NCI-H1417 (cell line): ENCODE measurements at regions not wholly inside any gene's neighbourhood (a gene's known extent, or its start where the extent isn't known, plus 50 kb on each side); places are given as distances from the start of the nearest gene placed in this dataset.

Experiments used
- DNase-seq, 3 experiments: peaks; one replicate each; lab custom pipeline; 2025; lab: John Stamatoyannopoulos, UW

DNA sequence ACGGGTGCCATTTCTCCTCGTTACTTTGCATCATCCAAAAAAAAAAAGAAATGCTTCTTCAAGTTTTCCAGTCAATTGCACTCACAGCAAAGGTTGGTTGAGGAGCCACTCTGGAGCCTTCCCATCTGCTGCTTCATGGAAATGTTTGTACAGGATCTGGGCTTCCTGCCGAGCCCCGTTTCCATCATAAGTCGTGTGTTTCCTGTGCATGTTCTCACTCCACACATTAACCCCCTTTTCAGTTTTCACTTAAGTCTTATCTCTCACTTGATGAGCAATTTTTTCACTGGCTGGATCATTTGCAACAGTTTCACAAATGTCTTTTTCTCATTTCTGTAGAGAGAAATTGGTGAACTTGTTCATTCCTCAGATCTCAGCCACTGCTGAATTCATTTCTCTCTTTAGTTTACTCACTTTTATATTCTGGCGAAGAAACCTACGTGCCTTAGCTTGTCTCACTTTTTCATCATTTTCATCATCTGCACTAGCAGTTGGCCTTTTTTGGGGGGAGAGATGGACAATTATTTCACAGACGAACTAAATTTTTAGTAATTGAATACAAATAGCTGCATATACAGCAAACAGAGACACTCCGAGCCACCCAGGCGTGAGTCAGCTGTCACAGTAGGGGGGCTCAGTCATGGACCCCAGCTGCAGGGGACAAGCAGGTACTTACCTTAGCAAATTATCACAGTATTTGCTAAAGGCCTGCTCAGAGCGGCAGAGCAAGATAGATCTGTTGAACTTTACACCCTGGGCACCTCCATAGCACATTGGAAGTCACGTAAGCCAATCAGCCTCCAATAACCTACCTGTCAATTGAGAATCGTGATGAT, 750.8 kb upstream of the ID2 start:
- no peak for DNase-seq

GRCh38 chr2:7931808-7932207, 750.0 kb upstream of the ID2 start:
- no peak for DNase-seq

- DNase-seq, result no peak
Measured at GRCh38 chr2:7933672-7934071, 748.2 kb upstream of the ID2 start.

- no peak for DNase-seq
Measured at GRCh38 chr2:7934476-7934875, 747.4 kb upstream of the ID2 start.

DNA sequence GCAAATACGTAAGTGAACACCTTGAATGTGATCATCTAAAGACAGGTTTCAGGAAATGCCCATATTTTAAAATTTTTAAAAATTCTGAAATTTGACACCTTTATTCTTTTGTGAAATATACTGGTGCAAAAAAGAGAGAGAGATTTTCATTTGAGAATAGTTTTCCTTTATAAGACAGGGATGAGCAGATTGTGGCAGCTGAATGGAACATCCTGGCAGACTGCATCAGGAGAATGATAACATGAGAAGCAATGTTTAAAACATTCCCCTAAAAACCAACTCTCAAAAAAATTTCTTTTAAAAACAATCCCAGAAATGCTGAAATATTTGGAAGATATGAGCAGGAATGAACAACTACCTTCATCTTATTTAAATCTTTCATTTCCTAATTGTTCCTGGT, 744.8 kb upstream of the ID2 start:
- no peak for DNase-seq

GRCh38 chr2:7940723-7941122, 741.1 kb upstream of the ID2 start:
- no peak for DNase-seq

DNA sequence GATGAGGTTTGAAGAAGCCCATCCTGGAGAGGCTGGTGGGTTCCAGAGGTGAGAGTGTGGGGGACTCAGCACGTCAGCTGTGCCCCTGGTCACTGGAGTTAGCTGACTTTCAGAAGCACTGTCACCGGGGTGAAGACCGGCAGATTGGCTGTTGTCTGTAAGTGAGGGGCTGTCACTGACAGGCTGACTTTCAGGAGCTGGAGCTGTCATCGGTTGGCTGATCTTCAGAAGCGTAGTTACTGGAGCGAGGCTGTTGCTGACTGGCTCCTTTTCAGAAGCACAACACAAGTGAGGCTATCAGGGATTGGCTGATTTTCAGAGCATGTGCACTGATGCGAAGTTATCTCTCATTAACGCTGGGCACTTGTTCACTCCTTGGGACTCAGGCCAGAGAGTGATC, 738.4 kb upstream of the ID2 start:
- no peak for DNase-seq

- DNase-seq, result no peak
Measured at GRCh38 chr2:7945026-7945425, 736.8 kb upstream of the ID2 start.

- DNase-seq, result no peak
Measured at GRCh38 chr2:7950035-7950612, 731.7 kb upstream of the ID2 start.

GRCh38 chr2:7951001-7951400, 730.9 kb upstream of the ID2 start:
- no peak for DNase-seq

DNA sequence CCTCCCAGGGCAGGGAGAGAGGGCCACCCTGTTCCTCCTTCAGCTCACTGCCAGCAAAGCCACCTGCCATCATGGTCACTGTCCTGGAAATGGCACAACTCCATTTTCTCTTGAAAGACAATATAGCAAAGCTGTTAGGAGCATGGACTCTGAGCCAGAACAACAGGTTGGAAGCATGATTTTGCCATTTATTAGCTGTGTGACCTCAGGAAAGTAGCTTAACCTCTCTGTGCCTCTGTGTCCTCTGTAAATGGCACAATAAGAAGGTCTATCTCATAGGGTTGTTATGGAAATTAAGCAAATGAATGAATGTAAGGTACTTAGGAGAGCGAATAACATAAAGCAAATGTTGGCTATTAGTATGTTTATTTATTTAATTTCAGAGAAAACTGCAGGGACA, 730.4 kb upstream of the ID2 start:
- no peak for DNase-seq

- no peak for DNase-seq
Measured at GRCh38 chr2:7952046-7952745, 729.7 kb upstream of the ID2 start.

GRCh38 chr2:7953195-7953594, 728.7 kb upstream of the ID2 start:
- peak in 2 of 3 experiments; percentile 58 to 83 for DNase-seq

DNA sequence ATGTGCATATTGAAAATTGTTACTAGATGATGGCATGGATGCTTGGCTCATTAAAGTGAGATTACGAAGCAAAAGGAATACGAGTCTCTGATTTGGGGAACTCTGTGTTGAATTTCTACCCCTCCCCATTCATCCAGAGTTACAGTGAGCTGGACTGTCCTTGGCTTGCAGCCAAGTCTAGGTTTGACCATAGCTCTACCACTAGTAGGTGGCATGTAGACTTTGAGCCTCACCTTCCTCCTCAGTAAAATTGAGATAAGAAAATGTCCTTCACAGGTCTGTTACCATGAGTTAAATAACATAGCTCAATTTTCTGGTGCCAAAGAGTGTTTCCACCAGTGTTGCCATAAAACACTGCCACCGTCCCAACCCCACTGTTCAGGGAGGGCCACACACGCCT, 727.6 kb upstream of the ID2 start:
- DNase-seq, result no peak

DNA sequence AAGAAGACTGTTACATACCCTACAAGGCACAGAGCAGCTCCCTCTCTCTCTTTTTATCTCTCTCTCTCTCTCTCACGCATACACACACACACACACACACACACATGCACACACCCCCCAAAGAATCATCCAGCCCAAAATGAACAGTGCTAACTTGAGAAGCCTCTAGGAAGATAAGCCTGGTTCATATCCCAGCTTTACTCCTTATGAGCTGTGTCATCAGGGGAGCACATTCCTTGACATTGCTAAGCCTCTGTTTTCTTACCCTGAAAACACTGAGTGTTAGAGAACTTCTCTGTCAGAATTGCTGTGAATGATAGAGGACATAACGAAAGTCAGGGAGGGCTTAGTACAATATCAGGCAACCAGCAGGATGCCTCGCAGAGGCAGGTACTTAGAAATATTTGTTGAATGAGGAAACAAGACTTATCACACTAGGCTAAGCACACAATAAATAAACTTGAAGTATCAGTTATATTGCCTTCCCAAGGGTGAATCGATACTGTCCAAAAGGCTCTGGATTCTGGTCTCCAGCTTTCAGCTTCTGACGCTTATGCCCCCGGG, 725.6 kb upstream of the ID2 start:
- DNase-seq, result no peak

DNA sequence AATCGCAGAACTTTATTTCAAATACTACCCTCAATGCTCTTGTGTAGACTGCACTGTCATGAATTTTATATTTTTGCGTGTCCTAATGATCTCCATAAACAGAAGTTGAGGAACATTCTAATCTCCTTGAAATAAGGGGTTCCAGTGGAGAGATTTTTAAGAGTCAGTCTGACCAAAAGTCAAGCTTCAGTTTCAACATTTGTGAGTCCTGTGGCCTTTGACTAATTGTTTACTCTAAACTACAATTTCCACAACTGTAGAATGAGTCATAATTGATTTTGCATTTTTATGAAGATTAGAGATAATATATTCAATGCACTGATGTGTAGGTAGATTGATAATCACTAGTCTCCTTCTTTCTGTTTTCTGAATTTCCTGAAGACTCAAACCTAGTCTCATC, 720.3 kb upstream of the ID2 start:
- DNase-seq, result no peak

- DNase-seq, result no peak
Measured at GRCh38 chr2:7962161-7962560, 719.7 kb upstream of the ID2 start.

GRCh38 chr2:7963787-7964186, 718.1 kb upstream of the ID2 start:
- no peak for DNase-seq

DNA sequence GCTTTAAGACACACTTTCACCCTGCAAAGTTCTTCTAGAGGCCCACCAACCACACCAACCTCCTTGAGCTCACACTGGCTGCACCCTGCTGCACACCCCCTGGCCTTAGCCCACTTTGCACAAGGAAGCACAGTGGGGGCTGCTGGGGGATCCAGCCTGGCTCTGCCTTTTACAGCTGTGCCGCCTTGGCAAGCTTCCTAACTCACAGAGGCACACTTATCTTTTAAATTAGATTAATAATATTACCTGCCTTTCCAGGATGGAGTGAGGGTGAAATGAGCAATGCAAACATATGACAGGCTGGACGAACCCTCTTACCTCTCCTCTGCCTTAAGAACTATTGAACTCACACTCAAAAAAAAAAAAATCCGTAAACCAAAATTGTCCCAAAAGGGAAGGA, 715.8 kb upstream of the ID2 start:
- no peak for DNase-seq

DNA sequence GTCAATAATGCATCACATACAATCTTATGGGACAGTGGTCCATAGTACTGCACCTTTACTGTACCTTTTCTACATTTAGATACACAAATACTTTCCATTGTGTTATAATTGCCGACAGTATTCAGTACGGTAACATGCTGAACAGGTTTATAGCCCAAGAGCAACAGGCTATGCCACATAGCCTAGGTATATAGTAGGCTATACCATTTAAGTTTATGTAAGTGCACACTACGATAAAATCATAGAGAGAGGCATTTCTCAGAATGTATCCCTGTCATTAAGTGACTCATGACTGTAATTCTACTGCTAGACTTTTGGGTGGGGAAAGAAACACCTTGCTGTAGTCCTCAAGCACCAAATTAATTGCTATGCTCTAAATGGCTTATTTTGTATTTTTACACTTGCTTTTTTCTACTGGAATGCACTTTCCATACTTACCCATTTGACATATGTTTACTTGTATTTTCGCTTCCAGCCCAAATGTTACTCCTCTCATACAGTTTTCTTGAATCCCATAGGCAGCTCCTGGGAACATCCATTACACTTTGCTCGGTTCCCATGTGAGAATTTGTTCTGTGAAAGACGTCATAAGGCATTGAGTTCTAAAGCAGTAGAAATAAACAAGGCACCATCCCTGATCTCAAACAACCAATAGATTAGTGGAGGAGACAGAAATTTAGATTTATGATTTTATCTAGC, 714.0 kb upstream of the ID2 start:
- DNase-seq, result no peak

- DNase-seq, result no peak
Measured at GRCh38 chr2:7969756-7970515, 711.9 kb upstream of the ID2 start.

DNA sequence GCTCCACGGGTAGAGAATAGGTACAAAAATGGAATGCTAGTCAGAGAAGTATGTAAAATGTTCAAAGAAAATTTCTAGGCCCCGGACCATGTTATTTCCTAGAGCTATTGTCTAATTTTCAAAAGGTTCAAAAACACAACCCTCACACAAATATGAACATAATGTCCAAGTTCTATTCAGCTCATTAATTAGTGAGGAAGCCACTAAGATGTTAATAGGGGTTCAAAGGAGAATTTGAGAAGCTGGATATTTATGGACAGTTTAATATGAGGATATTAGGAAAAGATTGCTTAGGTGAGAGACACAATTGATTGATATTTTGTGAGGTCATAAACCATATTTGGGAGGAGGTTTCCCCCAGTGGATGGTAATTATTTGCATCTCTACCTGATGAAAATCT, 710.6 kb upstream of the ID2 start:
- no peak for DNase-seq
